ENCODE measurements at regions not wholly inside any gene's neighbourhood (a gene's known extent, or its start where the extent isn't known, plus 50 kb on each side); places are given as distances from the start of the nearest gene placed in this dataset.

GRCh38 chr12:127245009-127245408, 1022.0 kb upstream of the TMEM132C start:
- TF ChIP-seq, protein P1, sequence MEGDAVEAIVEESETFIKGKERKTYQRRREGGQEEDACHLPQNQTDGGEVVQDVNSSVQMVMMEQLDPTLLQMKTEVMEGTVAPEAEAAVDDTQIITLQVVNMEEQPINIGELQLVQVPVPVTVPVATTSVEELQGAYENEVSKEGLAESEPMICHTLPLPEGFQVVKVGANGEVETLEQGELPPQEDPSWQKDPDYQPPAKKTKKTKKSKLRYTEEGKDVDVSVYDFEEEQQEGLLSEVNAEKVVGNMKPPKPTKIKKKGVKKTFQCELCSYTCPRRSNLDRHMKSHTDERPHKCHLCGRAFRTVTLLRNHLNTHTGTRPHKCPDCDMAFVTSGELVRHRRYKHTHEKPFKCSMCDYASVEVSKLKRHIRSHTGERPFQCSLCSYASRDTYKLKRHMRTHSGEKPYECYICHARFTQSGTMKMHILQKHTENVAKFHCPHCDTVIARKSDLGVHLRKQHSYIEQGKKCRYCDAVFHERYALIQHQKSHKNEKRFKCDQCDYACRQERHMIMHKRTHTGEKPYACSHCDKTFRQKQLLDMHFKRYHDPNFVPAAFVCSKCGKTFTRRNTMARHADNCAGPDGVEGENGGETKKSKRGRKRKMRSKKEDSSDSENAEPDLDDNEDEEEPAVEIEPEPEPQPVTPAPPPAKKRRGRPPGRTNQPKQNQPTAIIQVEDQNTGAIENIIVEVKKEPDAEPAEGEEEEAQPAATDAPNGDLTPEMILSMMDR (IDR thresholded peaks at IDR 0.05 in 8 of 11, conservative IDR thresholded peaks at IDR 0.05 in 3 of 11) = no peak
- TF ChIP-seq POLR2A (IDR thresholded peaks at IDR 0.05) = no peak
- no peak for TF ChIP-seq POLR2AphosphoS5 (IDR thresholded peaks at IDR 0.05)
